K562 (cell line): ENCODE measurements at regions not wholly inside any gene's neighbourhood (a gene's known extent, or its start where the extent isn't known, plus 50 kb on each side); places are given as distances from the start of the nearest gene placed in this dataset.

ENCODE experiments used
- ATAC-seq: fragments of 200-7000 bp; cut with Tn5 transposase; 3 replicates; pipeline ENCODE4 v1.9.1; 2020; ENCODE audit warnings: moderate library complexity
- BruUV-seq: library from RNA; stranded (reverse); fragments of 400-500 nt; replicated peaks from 2 replicates; lab custom pipeline; 2021; lab: Mats Ljungman, UMichigan
- CTCF ChIA-PET: fragments of 300-600 bp; formaldehyde crosslinking; extraction: SDS; loops from one replicate; lab custom pipeline; 2021; ENCODE audit warnings: low intra/inter-chr PET ratio; lab: Yijun Ruan, JAX
- POLR2A ChIA-PET: fragments of 300-600, 350-650 bp; sonication (Branson Sonifier 250); formaldehyde crosslinking; extraction: SDS; loops from one replicate; lab custom pipeline; 2021; ENCODE audit warnings: antibody characterized with exemption, inconsistent platforms; lab: Yijun Ruan, JAX
- DNase-seq, 4 experiments: peaks; one replicate each; pipeline versions ENCODE4 v3.0.0 to v3.0.0-alpha.2; 2011 to 2018; ENCODE audit warnings: low spot score in 3 of 4, mixed read lengths in 3 of 4; ENCODE audit errors: extremely low read depth in 1 of 4
- FAIRE-seq: peaks from 2 replicates; lab custom pipeline; 2011; peaks lifted over from hg19 to GRCh38; lab: Jason Lieb, UNC
- H2AFZ ChIP-seq: 2 replicates; pipeline ENCODE4 v1.6.0; 2011; ENCODE audit warnings: low read depth, low read length, control low read depth, inconsistent platforms
- H3K27ac ChIP-seq: fragments of 200-600 bp; 3 replicates; pipeline ENCODE4 v1.8.0; 2011; ENCODE audit warnings: low read depth, mild to moderate bottlenecking, control low read depth, inconsistent platforms, low read length, moderate library complexity, mixed read lengths; ENCODE audit errors: extremely low read depth
- H3K27me3 ChIP-seq, 2 experiments: fragments of 300-600 bp in 1 of 2; 2 replicates in 1 of 2; 3 replicates in 1 of 2; pipeline versions ENCODE4 v1.6.0 to v1.8.0; 2011; ENCODE audit warnings: inconsistent platforms in 2 of 2, low read length in 2 of 2, mild to moderate bottlenecking in 1 of 2, mixed read lengths in 1 of 2, moderate library complexity in 1 of 2; ENCODE audit not compliant: control insufficient read depth in 2 of 2, insufficient read depth in 2 of 2
- H3K36me3 ChIP-seq: fragments of 300-600 bp; 3 replicates; pipeline ENCODE4 v1.8.0; 2011; ENCODE audit warnings: mild to moderate bottlenecking, low read length, inconsistent platforms; ENCODE audit not compliant: control insufficient read depth, insufficient read depth
- H3K4me1 ChIP-seq, 2 experiments: fragments of 200-600 bp in 1 of 2; replicated peaks in 1 of 2; 2 replicates in 1 of 2; 3 replicates in 1 of 2; pipeline versions ENCODE4 v1.5.1 to v1.8.0; 2011; ENCODE audit warnings: inconsistent platforms in 2 of 2, low read length in 2 of 2, mild to moderate bottlenecking in 1 of 2, mixed read lengths in 1 of 2, moderate library complexity in 1 of 2; ENCODE audit not compliant: control insufficient read depth in 2 of 2, insufficient read depth in 2 of 2
- H3K4me2 ChIP-seq: 2 replicates; pipeline ENCODE4 v1.6.1; 2011; ENCODE audit warnings: low read length, control low read depth, inconsistent platforms, mixed read lengths; ENCODE audit not compliant: insufficient read depth
- H3K4me3 ChIP-seq: fragments of 200-600 bp; sonication (generic), shearing (Covaris generic); 2 replicates; pipeline ENCODE4 v1.5.1; 2016; ENCODE audit warnings: control low read depth, inconsistent platforms
- H3K79me2 ChIP-seq: fragments of 200-600 bp; 3 replicates; pipeline ENCODE4 v1.8.0; 2011; ENCODE audit warnings: low read length, inconsistent platforms; ENCODE audit not compliant: control insufficient read depth, insufficient read depth
- H3K9ac ChIP-seq, 2 experiments: 2 replicates each; pipeline versions ENCODE4 v1.6.0 to v1.6.1; 2011; ENCODE audit warnings: low read depth in 2 of 2, low read length in 2 of 2, control low read depth in 1 of 2, inconsistent platforms in 1 of 2, mild to moderate bottlenecking in 1 of 2, mixed read lengths in 1 of 2; ENCODE audit not compliant: insufficient read depth in 1 of 2
- H3K9me1 ChIP-seq: one replicate; pipeline ENCODE4 v1.6.0; 2011; ENCODE audit warnings: inconsistent platforms, mild to moderate bottlenecking, low read length, moderate library complexity; ENCODE audit not compliant: control insufficient read depth, insufficient read depth
- H3K9me3 ChIP-seq: replicated peaks from 2 replicates; pipeline ENCODE4 v1.5.1; 2011; ENCODE audit warnings: low read depth, low read length, inconsistent platforms; ENCODE audit not compliant: control insufficient read depth, insufficient read depth
- H4K20me1 ChIP-seq: replicated peaks from 2 replicates; pipeline ENCODE4 v1.6.1; 2011; ENCODE audit warnings: low read length, inconsistent platforms, mixed read lengths; ENCODE audit not compliant: control insufficient read depth, insufficient read depth
- CHCHD3 ChIP-seq: fragments of 250-450 bp; sonication (Bioruptor Pico); IDR thresholded peaks from 2 replicates; pipeline ENCODE4 v2.1.2; 2022; ENCODE audit warnings: mild to moderate bottlenecking
- FOXJ3 ChIP-seq: sonication (generic); formaldehyde crosslinking; IDR thresholded peaks from 2 replicates; pipeline ENCODE4 v1.4.0; 2020; ENCODE audit warnings: mild to moderate bottlenecking, missing genetic modification reagents
- FOXK2 ChIP-seq, 2 experiments: fragments of 450-650 bp; IDR thresholded peaks in 1 of 2; conservative IDR thresholded peaks in 1 of 2; 2 replicates each; pipeline ENCODE4 v1.6.1; 2016; ENCODE audit warnings: low read depth in 2 of 2, mild to moderate bottlenecking in 1 of 2
- HOMEZ ChIP-seq: fragments of 250-450 bp; sonication (Bioruptor Pico); IDR thresholded peaks from 2 replicates; pipeline ENCODE4 v1.4.0; 2020; ENCODE audit warnings: mild to moderate bottlenecking, moderate library complexity
- IRF2 ChIP-seq: sonication (generic); formaldehyde crosslinking; IDR thresholded peaks from 2 replicates; pipeline ENCODE4 v1.8.1; 2022; ENCODE audit warnings: mild to moderate bottlenecking, missing genetic modification reagents
- KDM5B ChIP-seq: fragments of 200-600 bp; sonication (generic); IDR thresholded peaks from 2 replicates; pipeline ENCODE4 v1.6.1; 2012; ENCODE audit warnings: low read depth, mild to moderate bottlenecking, moderate library complexity, low read length, control low read depth, inconsistent platforms; ENCODE audit not compliant: insufficient replicate concordance
- MBD2 ChIP-seq: sonication (generic); IDR thresholded peaks from 2 replicates; pipeline ENCODE4 v1.6.1; 2016; ENCODE audit warnings: low read depth, borderline replicate concordance
- PHF21A ChIP-seq: fragments of 450-650 bp; IDR thresholded peaks from 2 replicates; pipeline ENCODE4 v1.6.1; 2017; ENCODE audit warnings: low read depth, borderline replicate concordance
- RBM15 ChIP-seq: fragments of 200-400 bp; formaldehyde crosslinking; IDR thresholded peaks from 2 replicates; pipeline ENCODE4 v1.6.1; 2018; ENCODE audit warnings: mild to moderate bottlenecking, low read length, moderate library complexity; ENCODE audit not compliant: insufficient read depth
- SMAD4 ChIP-seq: fragments of 250-450 bp; sonication (Bioruptor Pico); conservative IDR thresholded peaks from 2 replicates; pipeline ENCODE4 v1.8.0; 2021; ENCODE audit warnings: inconsistent platforms, mild to moderate bottlenecking, moderate library complexity
- STAT6 ChIP-seq: sonication (generic); formaldehyde crosslinking; IDR thresholded peaks from 2 replicates; pipeline ENCODE4 v1.8.1; 2023; ENCODE audit warnings: mild to moderate bottlenecking, missing genetic modification reagents
- ZNF23 ChIP-seq: fragments of 250-450 bp; sonication (Bioruptor Pico); IDR thresholded peaks from 2 replicates; pipeline ENCODE4 v1.4.0; 2020; ENCODE audit warnings: mild to moderate bottlenecking
- WGBS: fragments of 100-300 bp; shearing (Covaris generic); methylation state at CpG from one replicate; pipeline ENCODE4 v1.1.6; 2016; ENCODE audit warnings: low coverage, mixed read lengths; ENCODE audit not compliant: insufficient coverage; ENCODE audit errors: missing lambda C conversion rate; 5-methylcytosine and 5-hydroxymethylcytosine counted together
- in situ Hi-C: fragments of 300-500 bp; cut with MboI; formaldehyde crosslinking; loops from 4 replicates; pipeline ENCODE4 v1.15.0; 2018; ENCODE audit warnings: inconsistent platforms, mixed read lengths
- intact Hi-C: fragments of 100-400 bp; cut with micrococcal nuclease; formaldehyde crosslinking; loops from 2 replicates; pipeline ENCODE4 v1.14.2; 2022

GRCh38 chr5:116731432-116731831, 156.8 kb upstream of the SEMA6A start:
- FAIRE-seq (no peak), ATAC-seq (no peak), DNase-seq (no peak)
- no peaks in the 10 kb centered on the region for H4K20me1 ChIP-seq
- no TSS peak for BruUV-seq
- ChIA-PET POLR2A (no interaction called here), CTCF (no interaction called here)
- no peak overlapping the region for H2AFZ ChIP-seq
- no peaks in the 10 kb centered on the region for H3K4me1 ChIP-seq
- H3K9me1 ChIP-seq: no peaks in the 10 kb centered on the region
- WGBS: 3% methylated on average over 2 of the region's 2 CpGs
- no peaks in the 10 kb centered on the region for H3K79me2 ChIP-seq
- peaks cover 0 to 4% of the 10 kb centered on the region in 2 experiments; a peak in 1 of 5 replicates for H3K27me3 ChIP-seq
- no peak overlapping the region for H3K4me2 ChIP-seq
- H3K36me3 ChIP-seq: no peaks in the 10 kb centered on the region
- in situ Hi-C loops (no loop called here), intact Hi-C loops (no loop called here)
- no peak overlapping the region for H3K27ac ChIP-seq
- H3K9ac ChIP-seq: no peak overlapping the region
- no peaks in the 10 kb centered on the region for H3K9me3 ChIP-seq
- TF ChIP-seq FOXJ3 (CRISPR knock-in tag): no peak
- TF ChIP-seq KDM5B: no peak
- TF ChIP-seq HOMEZ (CRISPR knock-in tag): no peak
- TF ChIP-seq IRF2 (CRISPR knock-in tag): no peak
- TF ChIP-seq STAT6 (CRISPR knock-in tag): no peak
- no peak for TF ChIP-seq MBD2
- no peak for TF ChIP-seq ZNF23 (CRISPR knock-in tag)
- TF ChIP-seq CHCHD3: no peak
- TF ChIP-seq SMAD4: no peak
- TF ChIP-seq RBM15: no peak
- no peak for TF ChIP-seq PHF21A
- TF ChIP-seq FOXK2 (conservative IDR thresholded peaks at IDR 0.05 in 1 of 2, IDR thresholded peaks at IDR 0.05 in 1 of 2; ENCODE audit: low read depth in 2 of 2): no peak
- no peak overlapping the region for H3K4me3 ChIP-seq
